ENCODE measurements at regions not wholly inside any gene's neighbourhood (a gene's known extent, or its start where the extent isn't known, plus 50 kb on each side); places are given as distances from the start of the nearest gene placed in this dataset.
"Not testable (repeated sequence)": the region's sequence is repeated elsewhere in the genome, so short reads cannot be mapped to it uniquely, and the experiment has no call there.

DNA sequence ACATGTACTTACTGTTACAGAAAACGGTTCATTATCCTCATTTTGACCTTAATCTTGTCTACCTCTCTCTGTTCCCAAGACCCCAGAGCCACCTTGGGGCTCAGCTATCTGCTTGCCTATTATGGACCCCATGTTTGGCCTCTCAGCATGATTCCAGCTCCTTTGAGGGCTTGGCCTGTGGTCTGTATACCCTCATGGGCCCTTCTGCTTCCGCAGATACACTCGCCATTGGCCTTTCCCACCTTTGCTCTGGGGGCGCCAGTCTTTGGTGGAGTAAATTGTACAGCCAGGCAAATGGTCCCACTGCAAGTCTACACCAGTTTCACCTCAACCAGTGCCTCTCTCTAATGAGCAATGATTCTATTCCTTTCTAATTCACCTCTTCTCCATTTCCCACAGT is 109.2 kb upstream of the ZNF746 start:
- DNase-seq = no peak

DNA sequence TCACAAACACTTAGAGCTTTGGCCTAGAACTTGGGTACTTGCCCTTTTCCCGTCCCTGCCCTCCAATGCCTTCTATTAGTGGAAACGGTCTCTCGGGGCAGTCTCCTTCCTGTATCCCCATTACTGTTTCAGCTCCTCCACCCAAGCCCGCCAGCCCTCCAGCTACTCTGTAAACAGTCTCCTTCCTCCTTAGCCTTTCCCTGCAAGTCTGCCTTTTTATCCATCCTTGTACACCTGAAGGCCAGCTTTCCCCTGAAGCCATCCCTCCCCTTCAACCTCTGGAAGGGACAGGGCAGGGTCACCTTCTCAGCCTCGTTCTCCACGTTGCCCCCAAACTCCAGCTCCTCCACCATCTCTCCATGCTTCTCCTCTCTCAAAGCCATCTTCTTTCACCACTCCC is 108.1 kb upstream of the ZNF746 start:
- no peak for DNase-seq

DNA sequence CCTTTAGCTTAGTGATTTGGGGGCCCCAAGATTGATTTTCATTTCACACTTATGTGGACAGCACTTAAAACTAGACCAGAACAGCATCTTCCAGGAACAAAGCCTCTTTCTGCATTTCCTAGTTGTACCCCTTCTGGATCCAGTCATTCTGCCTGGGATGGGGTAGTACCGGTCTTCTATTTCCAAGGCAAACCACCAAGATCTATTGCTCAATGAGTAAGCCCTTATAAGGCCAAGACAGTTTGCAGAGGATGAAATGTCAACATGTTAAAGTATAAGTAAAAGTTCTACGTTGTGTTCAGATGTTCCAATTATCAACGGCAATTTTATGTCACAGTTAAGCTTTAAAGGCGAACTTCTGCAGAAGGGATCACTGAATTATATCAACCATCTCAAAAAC is 106.9 kb upstream of the ZNF746 start:
- DNase-seq = no peak

DNA sequence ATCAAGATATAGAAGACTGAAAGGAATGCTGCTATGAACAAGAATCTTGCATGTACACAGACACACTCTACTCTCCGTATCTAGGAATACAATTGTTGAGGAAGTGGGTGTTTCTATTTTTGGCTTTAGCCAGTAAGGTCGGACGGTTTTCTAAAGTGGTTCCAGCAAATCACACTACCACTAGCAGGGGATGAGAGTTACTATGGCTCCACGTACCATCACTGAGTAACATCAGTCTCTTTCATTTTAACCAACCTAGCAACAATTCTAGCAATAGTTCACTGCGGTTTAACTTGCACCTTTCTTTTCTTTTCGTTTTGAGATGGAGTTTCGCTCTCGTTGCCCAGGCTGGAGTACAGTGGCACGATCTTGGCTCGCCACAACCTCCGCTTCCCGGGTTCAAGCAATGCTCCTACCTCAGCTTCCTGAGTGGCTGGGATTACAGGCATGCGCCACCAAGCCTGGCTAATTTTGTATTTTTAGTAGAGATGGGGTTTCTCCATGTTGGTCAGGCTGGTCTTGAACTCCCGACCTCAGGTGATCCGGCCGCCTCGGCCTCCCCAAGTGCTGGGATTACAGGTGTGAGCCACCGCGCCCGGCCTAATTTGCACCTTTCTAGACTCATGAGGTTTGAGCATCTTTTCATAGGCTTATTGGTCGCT is 103.2 kb upstream of the ZNF746 start:
- not testable (repeated sequence) for DNase-seq

DNA sequence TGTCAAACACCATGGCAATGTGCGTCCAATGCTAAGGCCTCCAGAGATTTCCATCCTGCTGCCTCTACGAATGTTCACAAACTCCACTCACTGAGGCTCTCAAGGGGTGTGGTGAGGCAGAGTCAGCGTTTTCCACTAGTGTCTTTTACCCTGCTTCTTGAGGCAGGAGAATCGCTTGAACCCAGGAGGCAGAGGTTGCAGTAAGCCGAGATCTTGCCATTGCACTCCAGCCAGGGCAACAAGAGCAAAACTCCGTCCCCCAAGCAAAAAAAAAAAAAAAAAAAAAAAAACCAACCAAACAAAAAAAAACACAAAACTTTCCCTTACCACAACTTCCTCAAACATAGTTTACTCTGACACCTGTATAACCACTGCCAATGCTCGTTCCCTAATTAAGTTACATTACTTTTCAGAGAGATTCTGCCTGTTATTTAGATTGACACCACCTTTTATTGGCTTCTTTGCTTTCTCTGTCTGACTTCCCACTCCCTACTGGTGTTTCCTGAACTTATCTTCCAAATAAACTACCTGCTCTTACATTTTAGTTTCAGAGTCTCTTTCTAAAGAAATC is 102.1 kb upstream of the ZNF746 start:
- no peak for DNase-seq

DNA sequence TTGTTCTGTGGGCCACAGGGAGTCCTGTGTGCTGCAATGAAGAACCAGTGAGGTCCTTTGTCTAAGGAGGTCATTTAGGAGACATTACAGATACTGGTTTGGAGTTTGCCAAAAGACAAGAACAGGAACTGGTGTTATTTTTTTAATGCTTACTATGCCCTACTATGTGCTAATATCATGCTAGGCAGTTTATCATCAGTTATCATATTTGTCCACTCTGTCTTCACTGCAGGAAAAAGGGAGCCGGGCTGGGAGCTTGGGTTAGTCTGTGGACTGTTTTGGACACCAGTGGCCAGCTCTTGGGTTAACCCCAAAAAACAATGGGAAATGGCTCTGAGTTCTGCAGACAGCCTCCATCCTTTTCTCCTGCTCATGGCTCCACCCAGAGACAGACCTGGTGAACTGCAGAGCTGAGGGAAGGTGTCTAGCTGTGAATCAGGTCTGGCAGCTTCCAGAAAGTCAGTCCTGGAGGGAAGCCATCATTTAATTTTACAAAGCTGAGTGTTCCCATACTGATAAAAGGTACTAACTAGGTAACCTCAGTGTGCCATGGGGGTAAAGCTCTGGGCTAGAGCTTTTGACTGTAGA is 101.2 kb upstream of the ZNF746 start:
- DNase-seq = no peak

DNA sequence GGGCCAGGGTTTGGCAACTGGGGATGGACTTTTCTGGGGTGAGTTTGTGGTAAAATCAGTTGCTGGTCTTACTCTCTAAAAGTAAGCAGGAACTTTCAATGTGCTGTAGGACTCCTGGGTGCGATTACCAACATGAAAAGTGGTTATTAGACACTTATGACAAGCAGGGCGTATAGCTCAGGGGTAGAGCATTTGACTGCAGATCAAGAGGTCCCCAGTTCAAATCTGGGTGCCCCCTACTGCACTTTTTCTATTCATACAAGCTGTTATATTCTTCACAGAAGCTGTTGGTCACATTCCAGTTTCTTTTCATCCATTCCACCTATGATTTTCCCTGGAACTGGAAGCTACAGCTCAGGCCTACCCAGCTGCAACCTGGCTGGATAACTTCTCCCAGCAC is 100.2 kb upstream of the ZNF746 start:
- DNase-seq = not testable (repeated sequence)

DNA sequence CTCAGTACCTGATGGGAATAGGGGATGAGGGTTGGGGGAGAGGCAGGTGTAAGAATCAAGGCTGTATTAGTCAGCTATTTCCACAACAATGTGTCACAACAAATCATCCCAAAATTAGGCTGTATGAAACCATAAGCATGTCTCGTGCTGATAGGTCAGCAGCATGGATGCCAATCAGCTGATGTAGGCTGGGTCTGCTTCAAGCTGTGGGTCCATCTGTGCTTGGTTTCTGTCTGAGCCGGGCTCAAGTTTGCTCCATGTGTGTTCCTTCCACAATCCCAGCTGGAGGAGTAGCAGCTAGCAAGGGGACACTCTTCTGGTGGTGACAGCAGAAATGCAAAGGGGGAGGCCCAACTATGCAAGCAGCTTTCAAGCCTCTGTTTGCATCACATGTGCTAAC is 97.9 kb upstream of the ZNF746 start:
- no peak for DNase-seq

DNA sequence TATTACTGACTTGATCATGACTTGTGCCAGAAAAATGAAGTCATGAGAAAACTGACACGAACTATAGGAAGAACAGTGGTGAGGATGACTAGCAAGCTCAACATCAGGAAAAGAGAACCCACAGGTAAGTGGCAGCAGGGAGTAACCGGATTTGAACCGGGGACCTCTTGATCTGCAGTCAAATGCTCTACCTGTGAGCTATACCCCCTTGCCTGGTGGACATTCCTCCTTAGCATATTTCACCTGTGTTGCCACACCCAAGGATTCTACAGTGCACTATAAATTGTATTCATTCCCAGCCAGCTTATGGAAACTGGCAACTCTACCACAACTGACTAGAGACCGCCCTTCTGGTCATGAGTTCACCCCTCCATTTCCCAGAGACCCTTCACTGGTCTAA is 97.5 kb upstream of the ZNF746 start:
- DNase-seq = no peak

DNA sequence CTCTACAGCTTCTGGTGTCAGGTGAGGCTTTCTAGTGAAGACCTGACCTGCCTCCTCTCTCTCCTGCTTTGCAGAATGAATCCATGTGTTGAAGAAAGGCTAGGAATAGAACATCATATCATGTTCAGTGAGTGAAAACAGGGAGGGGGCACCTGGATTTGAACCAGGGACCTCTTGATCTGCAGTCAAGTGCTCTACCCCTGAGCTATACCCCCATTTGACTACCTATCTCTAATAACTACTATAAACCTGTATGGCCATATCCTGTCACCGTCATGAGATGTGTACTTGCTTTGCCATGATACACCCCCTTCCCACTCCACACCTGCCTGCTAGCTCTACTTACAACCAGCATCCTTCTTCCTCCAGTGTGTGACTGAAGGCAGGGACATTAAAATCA is 91.3 kb upstream of the ZNF746 start:
- no peak for DNase-seq

DNA sequence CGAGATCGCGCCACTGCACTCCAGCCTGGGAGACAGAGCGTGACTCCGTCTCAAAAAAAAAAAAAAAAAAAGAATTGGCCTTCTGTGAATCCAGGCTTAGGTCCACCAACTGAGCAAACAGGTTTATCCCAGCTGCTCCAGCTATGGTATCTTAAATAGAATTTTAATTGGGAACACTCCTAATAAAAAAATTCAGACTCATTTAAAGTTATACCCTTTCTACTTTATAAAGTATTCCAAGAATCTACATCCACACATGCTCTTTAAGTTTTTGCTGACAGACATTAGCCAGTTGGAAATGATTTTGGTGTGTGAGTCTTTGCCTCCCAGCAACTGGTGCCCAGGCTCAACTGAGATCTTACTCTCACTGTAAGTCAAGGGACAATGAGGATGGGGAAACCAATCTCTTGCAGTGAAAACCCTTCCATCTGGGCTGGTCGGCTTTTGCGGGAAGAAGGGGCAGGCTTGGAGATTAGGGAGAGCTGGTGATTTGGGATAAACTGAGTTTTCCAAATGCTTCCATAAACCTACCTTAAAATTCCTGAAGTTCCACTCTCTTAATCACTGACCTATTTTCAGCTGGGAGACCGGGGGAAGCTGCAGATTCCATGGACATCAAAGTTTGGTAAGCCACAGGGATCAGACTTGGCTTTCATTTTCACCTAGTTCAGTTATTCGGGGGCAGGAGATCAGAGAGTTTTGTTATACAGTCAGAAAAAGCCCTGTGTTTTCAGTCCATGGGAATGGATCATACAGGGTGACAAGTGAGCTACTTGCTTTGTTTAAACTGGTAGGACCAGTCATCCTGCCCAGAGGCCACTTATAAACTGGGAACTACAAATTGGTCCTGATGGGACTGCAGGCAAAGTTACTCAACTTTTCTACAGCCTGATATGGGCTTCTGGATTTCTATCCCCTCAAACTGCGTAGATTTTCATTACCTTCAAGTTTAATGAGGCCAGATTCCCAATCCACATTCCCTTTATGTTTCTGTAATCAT is 89.3 kb upstream of the ZNF746 start:
- DNase-seq = no peak

DNA sequence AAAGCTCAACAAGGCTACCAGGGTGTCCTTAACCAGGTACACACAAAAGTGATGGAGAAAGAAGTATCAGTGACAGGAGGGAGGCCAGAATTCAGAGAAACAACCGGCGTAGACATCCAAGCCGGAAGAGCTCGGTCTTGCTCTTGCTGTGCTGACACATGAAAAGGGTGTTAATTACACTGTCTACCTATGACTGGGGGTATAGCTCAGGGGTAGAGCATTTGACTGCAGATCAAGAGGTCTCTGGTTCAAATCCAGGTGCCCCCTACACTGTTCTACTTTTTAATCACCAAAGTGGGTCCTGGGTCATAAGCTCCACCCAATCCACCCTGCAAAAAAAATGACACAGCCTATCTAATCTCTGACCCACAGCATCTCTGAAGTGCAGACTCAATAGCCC is 86.9 kb upstream of the ZNF746 start:
- DNase-seq = no peak

DNA sequence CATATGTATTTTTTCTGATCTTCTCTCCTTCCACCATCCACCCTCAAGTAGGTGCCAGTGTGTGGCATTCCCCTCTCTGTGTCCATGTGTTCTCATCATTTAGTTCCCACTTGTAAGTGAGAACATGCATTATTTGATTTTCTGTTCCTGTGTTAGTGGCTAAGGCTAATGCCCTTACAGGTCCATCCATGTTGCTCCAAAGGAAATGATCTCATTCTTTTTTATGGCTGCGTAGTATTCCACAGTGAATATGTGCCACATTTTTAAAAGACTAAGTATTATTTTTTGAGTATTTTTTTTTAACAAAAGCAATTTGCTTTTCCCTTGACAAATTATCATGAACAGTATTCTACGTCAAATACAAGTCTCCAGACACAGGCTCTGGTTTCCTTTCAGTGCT is 86.4 kb upstream of the ZNF746 start:
- no peak for DNase-seq

DNA sequence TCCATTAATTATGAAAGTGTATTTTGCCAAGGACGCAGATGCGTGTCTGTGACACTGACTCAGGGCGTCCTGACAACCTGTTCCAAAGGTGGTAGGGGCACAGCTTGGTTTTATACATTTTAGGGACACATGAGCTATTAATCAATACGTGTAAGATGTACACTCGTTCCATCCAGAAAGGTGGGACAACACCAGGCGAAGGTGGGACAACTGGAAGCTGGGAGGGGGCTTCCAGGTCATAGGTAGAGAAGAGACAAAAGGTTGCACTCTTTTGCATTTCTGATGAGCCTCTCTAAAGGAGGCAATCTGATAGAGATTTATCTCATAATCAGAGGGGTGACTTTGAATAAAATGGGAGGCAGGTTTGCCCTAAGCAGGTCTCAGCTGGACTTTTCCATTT is 82.7 kb upstream of the ZNF746 start:
- DNase-seq = no peak

DNA sequence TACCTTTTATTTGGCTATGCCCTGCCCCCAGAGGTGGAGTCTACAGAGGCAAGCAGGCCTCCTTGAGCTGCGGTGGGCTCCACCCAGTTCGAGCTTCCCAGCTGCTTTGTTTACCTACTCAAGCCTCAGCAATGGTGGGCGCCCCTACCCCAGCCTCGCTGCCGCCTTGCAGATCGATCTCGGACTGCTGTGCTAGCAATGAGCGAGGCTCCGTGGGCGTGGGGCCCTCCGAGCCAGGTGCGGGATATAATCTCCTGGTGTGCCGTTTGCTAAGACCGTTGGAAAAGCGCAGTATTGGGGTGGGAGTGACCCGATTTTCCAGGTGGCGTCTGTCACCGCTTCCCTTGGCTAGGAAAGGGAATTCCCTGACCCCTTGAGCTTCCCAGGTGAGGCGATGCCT is 81.8 kb upstream of the ZNF746 start:
- not testable (repeated sequence) for DNase-seq

DNA sequence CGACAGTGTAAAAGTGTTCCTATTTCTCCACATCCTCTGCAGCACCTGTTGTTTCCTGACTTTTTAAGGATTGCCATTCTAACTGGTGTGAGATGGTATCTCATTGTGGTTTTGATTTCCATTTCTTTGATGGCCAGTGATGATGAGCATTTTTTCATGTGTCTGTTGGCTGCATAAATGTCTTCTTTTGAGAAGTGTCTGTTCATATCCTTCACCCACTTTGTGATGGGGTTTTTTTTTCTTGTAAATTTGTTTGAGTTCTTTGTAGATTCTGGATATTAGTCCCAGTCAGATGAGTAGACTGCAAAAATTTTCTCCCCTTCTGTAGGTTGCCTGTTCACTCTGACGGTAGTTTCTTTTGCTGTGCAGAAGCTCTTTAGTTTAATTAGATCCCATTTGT is 76.8 kb upstream of the ZNF746 start:
- DNase-seq = not testable (repeated sequence)

DNA sequence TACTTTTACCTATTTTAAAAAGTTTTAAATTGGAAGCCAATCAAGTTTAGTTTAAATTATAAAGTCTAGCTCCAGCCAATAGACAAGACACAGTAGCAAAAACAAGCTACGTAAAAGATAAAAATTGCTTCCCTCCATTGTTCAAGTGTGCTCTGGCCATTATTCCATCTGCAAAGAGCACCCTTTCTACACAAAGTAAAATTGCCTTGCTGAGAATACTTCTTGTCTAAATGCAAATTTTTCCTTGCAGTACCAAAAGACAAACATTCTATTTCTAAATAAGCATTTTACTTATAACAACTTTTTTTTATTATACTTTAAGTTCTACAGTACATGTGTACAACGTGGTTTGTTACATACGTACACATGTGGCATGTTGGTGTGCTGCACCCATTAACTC is 75.9 kb upstream of the ZNF746 start:
- DNase-seq = no peak

DNA sequence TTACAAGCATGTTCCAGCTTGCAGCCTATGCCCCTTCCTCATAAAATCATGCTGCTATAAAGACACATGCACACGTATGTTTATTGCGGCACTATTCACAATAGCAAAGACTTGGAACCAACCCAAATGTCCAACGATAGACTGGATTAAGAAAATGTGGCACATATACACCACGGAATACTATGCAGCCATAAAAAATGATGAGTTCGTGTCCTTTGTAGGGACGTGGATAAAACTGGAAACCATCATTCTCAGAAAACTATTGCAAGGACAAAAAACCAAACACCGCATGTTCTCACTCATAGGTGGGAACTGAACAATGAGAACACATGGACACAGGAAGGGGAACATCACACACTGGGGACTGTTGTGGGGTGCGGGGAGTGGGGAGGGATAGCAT is 75.3 kb upstream of the ZNF746 start:
- not testable (repeated sequence) for DNase-seq

DNA sequence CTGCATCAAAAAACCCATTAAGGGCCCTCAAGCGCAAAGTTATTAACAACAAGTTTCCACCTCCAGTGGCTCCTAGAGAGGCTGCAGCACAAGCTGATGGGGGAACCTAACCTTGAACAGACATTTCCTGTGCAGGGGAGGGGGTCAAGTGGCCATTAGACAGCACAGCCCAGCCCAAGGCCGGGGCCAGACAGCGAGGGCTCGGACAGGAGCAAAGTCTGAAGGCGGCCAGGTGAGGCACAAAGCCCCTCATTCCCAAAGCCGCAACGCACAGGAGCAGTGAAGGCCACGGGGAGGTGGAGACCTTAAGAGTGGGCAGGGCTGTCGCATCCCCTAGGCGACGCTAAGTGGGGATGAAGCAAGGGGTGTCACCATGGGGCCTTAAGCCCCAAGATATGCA is 73.2 kb upstream of the ZNF746 start:
- no peak for DNase-seq

DNA sequence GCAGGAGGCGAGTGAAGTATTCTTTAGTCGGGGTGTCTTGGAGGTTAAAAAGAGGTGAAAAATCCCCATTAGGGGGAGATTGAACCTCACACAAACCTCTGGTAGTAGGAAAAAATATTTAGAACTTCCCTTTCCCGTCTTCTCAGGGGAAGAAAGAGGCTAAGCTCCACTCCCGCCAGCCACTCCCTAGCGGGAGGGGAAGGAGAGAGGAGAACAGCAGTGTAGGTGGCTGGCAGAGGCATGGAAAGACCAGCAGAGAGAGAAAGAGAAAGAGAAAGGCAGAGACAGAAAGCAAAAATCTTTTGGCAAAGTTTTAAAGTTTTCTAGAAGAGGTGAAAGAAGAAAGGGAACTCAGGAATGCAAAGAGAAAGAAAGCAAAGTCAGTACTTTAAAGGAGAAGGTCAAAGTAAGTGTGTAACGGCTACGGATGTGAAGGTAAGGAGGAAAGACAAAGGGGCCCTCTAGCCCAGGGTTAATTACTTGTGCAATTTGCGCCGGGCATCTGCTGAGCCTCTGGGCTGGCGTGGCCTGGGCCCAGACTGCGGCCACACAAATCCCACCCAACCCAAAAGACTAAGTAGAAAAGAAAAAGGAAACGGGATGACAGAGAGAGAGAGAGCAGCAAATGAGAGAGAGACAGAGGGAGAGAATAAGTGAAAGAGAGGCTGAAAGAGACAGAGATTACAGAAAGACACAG is 72.3 kb upstream of the ZNF746 start:
- DNase-seq = no peak

DNA sequence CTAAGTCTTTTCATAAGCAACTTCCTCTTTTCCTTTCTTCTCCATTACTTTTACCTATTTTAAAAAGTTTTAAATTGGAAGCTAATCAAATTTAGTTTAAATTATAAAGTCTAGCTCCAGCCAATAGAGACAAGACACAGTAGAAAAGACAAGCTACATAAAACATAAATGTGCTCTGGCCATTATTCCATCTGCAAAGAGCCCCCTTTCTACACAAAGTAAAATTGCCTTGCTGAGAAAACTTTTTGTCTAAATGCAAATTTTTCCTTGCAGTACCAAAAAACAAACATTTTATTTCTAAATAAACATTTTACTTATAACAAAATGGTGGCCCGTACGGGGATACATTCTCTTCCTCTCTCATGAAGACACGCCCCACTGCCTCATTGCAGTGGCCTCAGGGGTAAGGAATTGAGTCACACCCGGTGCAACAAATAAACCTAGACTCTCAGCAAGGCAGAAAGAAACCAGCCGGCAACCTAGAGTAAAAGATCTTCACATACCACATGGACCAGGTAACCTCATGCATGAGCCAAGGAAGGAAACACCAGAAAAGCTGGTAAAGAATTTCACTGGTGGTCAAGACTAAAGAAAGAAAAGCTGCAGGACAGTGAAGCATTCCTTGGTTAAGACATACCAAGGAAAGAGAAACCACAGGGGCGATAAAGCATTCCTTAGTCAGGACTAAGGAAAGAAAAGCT is 71.6 kb upstream of the ZNF746 start:
- no peak for DNase-seq

Measured in right lung (tissue), 2 donors.